ENCODE measurements at regions not wholly inside any gene's neighbourhood (a gene's known extent, or its start where the extent isn't known, plus 50 kb on each side); places are given as distances from the start of the nearest gene placed in this dataset.

GRCh38 chr12:9342614-9343353, 134.6 kb upstream of the PZP start (continued):
- TF ChIP-seq ZBTB3 (CRISPR knock-in tag; IDR thresholded peaks at IDR 0.05; ENCODE audit: borderline replicate concordance, low read depth) (no peak), HOXA5 (CRISPR knock-in tag; IDR thresholded peaks at IDR 0.05) (no peak), ZNF280D (CRISPR knock-in tag; IDR thresholded peaks at IDR 0.05) (0 out of 2 replicates have a peak, but pooled peaks have one; percentile 47), ZNF841 (CRISPR knock-in tag; IDR thresholded peaks at IDR 0.05; ENCODE audit: borderline replicate concordance) (no peak), POGZ (CRISPR knock-in tag; IDR thresholded peaks at IDR 0.05) (peak; percentile 67), MIXL1 (CRISPR knock-in tag; IDR thresholded peaks at IDR 0.05) (peak; percentile 80), AHR (CRISPR knock-in tag; IDR thresholded peaks at IDR 0.05) (no peak), SATB2 (CRISPR knock-in tag; IDR thresholded peaks at IDR 0.05) (no peak), KAT8 (CRISPR knock-in tag; IDR thresholded peaks at IDR 0.05) (peak; percentile 81), NONO (IDR thresholded peaks at IDR 0.05) (no peak), NONO (CRISPR knock-in tag; conservative IDR thresholded peaks at IDR 0.05) (peak; percentile 57; the same call in 1 of the 2 replicates), ZBTB10 (CRISPR knock-in tag; IDR thresholded peaks at IDR 0.05; ENCODE audit: borderline replicate concordance) (0 out of 2 replicates have a peak, but pooled peaks have one; percentile 26), MEIS2 (CRISPR knock-in tag; IDR thresholded peaks at IDR 0.05) (peak; percentile 98; the same call in 1 of the 2 replicates), BRD4 (CRISPR knock-in tag; IDR thresholded peaks at IDR 0.05) (no peak), HNRNPL (IDR thresholded peaks at IDR 0.05; ENCODE audit: low read depth, low read length) (no peak), ZNF329 (CRISPR knock-in tag; IDR thresholded peaks at IDR 0.05; ENCODE audit: low read depth) (no peak), MXD1 (CRISPR knock-in tag; IDR thresholded peaks at IDR 0.05) (no peak), ZNF12 (CRISPR knock-in tag; IDR thresholded peaks at IDR 0.05) (no peak), TEAD2 (CRISPR knock-in tag; IDR thresholded peaks at IDR 0.05) (no peak), SOX5 (CRISPR knock-in tag; IDR thresholded peaks at IDR 0.05; ENCODE audit: borderline replicate concordance) (peak; percentile 98), ZNF263 (CRISPR knock-in tag; IDR thresholded peaks at IDR 0.05) (0 out of 2 replicates have a peak, but pooled peaks have one; percentile 46), MAFK (conservative IDR thresholded peaks at IDR 0.05 in 1 of 2, IDR thresholded peaks at IDR 0.05 in 1 of 2; ENCODE audit: low read length in 2 of 2) (no peak), JUND (CRISPR knock-in tag; IDR thresholded peaks at IDR 0.05) (no peak), YEATS4 (CRISPR knock-in tag; IDR thresholded peaks at IDR 0.05; ENCODE audit: borderline replicate concordance) (no peak)
